MM.1S (cell line): ENCODE measurements at regions not wholly inside any gene's neighbourhood (a gene's known extent, or its start where the extent isn't known, plus 50 kb on each side); places are given as distances from the start of the nearest gene placed in this dataset.

ENCODE experiments used
- EZH2 ChIP-seq: fragments of 300-600 bp; sonication (generic); optimal IDR thresholded peaks from 2 replicates; pipeline ENCODE3; 2017; ENCODE audit warnings: low read depth, mild to moderate bottlenecking, antibody characterized with exemption, low read length, mixed read lengths
- EZH2phosphoT487 ChIP-seq: fragments of 300-600 bp; sonication (generic); IDR thresholded peaks from 2 replicates; pipeline ENCODE4 v1.6.1; 2018; ENCODE audit warnings: antibody characterized with exemption, low read length
- TF ChIP-seq, protein P1 (sequence below): fragments of 300-600 bp; sonication (generic); IDR thresholded peaks from 2 replicates; pipeline ENCODE4 v1.5.1; 2016; ENCODE audit warnings: antibody characterized with exemption, low read length, mixed read lengths

DNA sequence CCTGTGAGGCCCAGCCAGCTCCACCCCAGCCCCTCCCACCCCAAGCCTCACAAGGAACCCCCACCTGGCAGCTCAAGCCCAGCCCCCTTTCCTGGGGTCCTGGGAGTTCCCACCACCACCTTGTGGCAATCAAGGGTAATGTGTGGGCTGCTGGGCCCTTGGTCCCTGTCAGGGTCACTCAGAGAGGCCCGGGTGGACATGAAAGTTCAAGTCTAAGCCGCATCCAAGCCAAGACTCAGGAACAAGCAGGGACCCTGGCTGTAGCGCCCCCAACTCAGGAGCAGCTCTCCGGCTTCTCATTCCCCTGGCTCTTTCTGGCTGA lies 106.4 kb upstream of the C14orf180 start:
- TF ChIP-seq, protein P1, sequence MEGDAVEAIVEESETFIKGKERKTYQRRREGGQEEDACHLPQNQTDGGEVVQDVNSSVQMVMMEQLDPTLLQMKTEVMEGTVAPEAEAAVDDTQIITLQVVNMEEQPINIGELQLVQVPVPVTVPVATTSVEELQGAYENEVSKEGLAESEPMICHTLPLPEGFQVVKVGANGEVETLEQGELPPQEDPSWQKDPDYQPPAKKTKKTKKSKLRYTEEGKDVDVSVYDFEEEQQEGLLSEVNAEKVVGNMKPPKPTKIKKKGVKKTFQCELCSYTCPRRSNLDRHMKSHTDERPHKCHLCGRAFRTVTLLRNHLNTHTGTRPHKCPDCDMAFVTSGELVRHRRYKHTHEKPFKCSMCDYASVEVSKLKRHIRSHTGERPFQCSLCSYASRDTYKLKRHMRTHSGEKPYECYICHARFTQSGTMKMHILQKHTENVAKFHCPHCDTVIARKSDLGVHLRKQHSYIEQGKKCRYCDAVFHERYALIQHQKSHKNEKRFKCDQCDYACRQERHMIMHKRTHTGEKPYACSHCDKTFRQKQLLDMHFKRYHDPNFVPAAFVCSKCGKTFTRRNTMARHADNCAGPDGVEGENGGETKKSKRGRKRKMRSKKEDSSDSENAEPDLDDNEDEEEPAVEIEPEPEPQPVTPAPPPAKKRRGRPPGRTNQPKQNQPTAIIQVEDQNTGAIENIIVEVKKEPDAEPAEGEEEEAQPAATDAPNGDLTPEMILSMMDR, result no peak
- TF ChIP-seq EZH2, result no peak
- no peak for TF ChIP-seq EZH2phosphoT487
